Panc1 (cell line): ENCODE measurements at regions not wholly inside any gene's neighbourhood (a gene's known extent, or its start where the extent isn't known, plus 50 kb on each side); places are given as distances from the start of the nearest gene placed in this dataset.

ENCODE experiments used
- POLR2AphosphoS5 ChIP-seq: IDR thresholded peaks from 2 replicates; pipeline ENCODE4 v1.6.1; 2012; ENCODE audit warnings: mild to moderate bottlenecking, low read depth, low read length, moderate library complexity
- REST ChIP-seq, 2 experiments: IDR thresholded peaks; 2 replicates each; pipeline ENCODE4 v1.6.1; 2011 to 2012; ENCODE audit warnings: low read depth in 2 of 2, control low read depth in 1 of 2, low read length in 1 of 2, mild to moderate bottlenecking in 1 of 2, moderate library complexity in 1 of 2; ENCODE audit not compliant: insufficient read depth in 1 of 2
- SIN3A ChIP-seq: IDR thresholded peaks from 2 replicates; pipeline ENCODE4 v1.6.1; 2012; ENCODE audit warnings: low read depth, mild to moderate bottlenecking, low read length, moderate library complexity, borderline replicate concordance; ENCODE audit not compliant: insufficient read depth
- TCF7L2 ChIP-seq: IDR thresholded peaks from 2 replicates; pipeline ENCODE4 v1.6.1; 2011; ENCODE audit warnings: mild to moderate bottlenecking, low read depth, low read length, inconsistent platforms
- TF ChIP-seq, protein P1 (sequence below): fragments of 450-650 bp; IDR thresholded peaks from 2 replicates; pipeline ENCODE4 v1.5.1; 2017; ENCODE audit warnings: mild to moderate bottlenecking

DNA sequence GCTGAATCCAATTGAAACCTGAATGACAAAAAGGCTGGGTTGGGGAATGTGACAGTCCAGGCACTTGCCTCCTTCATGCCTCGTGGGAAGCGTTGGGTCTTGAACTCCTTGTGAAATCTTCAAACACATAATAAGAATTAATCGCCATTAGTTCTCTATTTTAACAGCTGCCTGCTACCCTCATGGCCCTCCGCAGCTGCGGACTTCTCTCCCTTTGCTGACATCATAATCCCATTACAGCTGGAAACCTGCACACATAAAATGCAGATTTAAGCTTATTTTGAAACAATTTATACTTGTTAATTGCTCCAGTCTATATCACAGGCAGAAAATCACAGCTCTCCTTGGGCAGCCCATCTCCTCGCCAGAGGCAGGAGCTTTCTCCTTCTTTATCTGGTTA lies 403.0 kb upstream of the MKI67 start:
- TF ChIP-seq, protein P1, sequence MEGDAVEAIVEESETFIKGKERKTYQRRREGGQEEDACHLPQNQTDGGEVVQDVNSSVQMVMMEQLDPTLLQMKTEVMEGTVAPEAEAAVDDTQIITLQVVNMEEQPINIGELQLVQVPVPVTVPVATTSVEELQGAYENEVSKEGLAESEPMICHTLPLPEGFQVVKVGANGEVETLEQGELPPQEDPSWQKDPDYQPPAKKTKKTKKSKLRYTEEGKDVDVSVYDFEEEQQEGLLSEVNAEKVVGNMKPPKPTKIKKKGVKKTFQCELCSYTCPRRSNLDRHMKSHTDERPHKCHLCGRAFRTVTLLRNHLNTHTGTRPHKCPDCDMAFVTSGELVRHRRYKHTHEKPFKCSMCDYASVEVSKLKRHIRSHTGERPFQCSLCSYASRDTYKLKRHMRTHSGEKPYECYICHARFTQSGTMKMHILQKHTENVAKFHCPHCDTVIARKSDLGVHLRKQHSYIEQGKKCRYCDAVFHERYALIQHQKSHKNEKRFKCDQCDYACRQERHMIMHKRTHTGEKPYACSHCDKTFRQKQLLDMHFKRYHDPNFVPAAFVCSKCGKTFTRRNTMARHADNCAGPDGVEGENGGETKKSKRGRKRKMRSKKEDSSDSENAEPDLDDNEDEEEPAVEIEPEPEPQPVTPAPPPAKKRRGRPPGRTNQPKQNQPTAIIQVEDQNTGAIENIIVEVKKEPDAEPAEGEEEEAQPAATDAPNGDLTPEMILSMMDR, result no peak
- TF ChIP-seq POLR2AphosphoS5, result no peak
- TF ChIP-seq SIN3A, result no peak
- TF ChIP-seq REST (IDR thresholded peaks at IDR 0.05; ENCODE audit: insufficient read depth in 1 of 2, low read depth in 2 of 2, low read length in 1 of 2), result no peak
- no peak for TF ChIP-seq TCF7L2
